Activated naive CD8-positive, alpha-beta T cell treated with anti-CD3 and anti-CD28 coated beads, Interleukin-2, amount 50 U/mL, for 16 hours (primary cell): ENCODE measurements at regions not wholly inside any gene's neighbourhood (a gene's known extent, or its start where the extent isn't known, plus 50 kb on each side); places are given as distances from the start of the nearest gene placed in this dataset.
"Not testable (repeated sequence)": the region's sequence is repeated elsewhere in the genome, so short reads cannot be mapped to it uniquely, and the experiment has no call there.

Experiments
- DNase-seq: peaks from one replicate; pipeline ENCODE4 v3.0.0-alpha.2; 2020; ENCODE audit warnings: low read depth, low spot score

GRCh38 chr22:22058633-22059290 is 76.2 kb upstream of the TOP3B start:
- DNase-seq, result no peak

- no peak for DNase-seq
Observed at GRCh38 chr22:22057617-22058378, 75.2 kb upstream of the TOP3B start.

- not testable (repeated sequence) for DNase-seq
Observed at GRCh38 chr22:22056809-22057594, 74.4 kb upstream of the TOP3B start.

GRCh38 chr22:22052548-22053139 is 70.1 kb upstream of the TOP3B start:
- not testable (repeated sequence) for DNase-seq

GRCh38 chr22:22051032-22051431 is 68.4 kb upstream of the TOP3B start:
- not testable (repeated sequence) for DNase-seq

GRCh38 chr22:22050141-22050775 is 67.7 kb upstream of the TOP3B start:
- DNase-seq, result no peak

GRCh38 chr22:22049684-22050083 is 67.1 kb upstream of the TOP3B start:
- no peak for DNase-seq

- no peak for DNase-seq
Observed at GRCh38 chr22:22048981-22049531, 66.5 kb upstream of the TOP3B start.

GRCh38 chr22:22048318-22048942 is 65.8 kb upstream of the TOP3B start:
- DNase-seq, result no peak

GRCh38 chr22:22047776-22048175 is 65.2 kb upstream of the TOP3B start:
- no peak for DNase-seq

GRCh38 chr22:22047266-22047665 is 64.7 kb upstream of the TOP3B start:
- no peak for DNase-seq

GRCh38 chr22:22046370-22046769 is 63.8 kb upstream of the TOP3B start:
- DNase-seq, result no peak

- DNase-seq, result no peak
Observed at GRCh38 chr22:22045571-22046335, 63.2 kb upstream of the TOP3B start.

- DNase-seq, result no peak
Observed at GRCh38 chr22:22044153-22044552, 61.6 kb upstream of the TOP3B start.

- DNase-seq, result no peak
Observed at GRCh38 chr22:22043296-22044078, 60.9 kb upstream of the TOP3B start.

GRCh38 chr22:22042599-22043295 is 60.2 kb upstream of the TOP3B start:
- DNase-seq, result no peak

GRCh38 chr22:22042009-22042408 is 59.4 kb upstream of the TOP3B start:
- no peak for DNase-seq

- DNase-seq, result no peak
Observed at GRCh38 chr22:22040908-22041307, 58.3 kb upstream of the TOP3B start.

- no peak for DNase-seq
Observed at GRCh38 chr22:22040472-22040871, 57.9 kb upstream of the TOP3B start.
